GM21367 (cell line): ENCODE measurements at regions not wholly inside any gene's neighbourhood (a gene's known extent, or its start where the extent isn't known, plus 50 kb on each side); places are given as distances from the start of the nearest gene placed in this dataset.

Experiments used
- ATAC-seq: cut with Tn5 transposase; IDR thresholded peaks from one replicate; pipeline ENCODE4 v1.9.1; 2021; ENCODE audit not compliant: unreplicated experiment

GRCh38 chr11:128269466-128269865, 317.9 kb downstream of the ETS1 start:
- no peak for ATAC-seq

- ATAC-seq = no peak
Observed at GRCh38 chr11:128266893-128267292, 320.5 kb downstream of the ETS1 start.

- no peak for ATAC-seq
Observed at GRCh38 chr11:128262463-128263345, 324.7 kb downstream of the ETS1 start.

- no peak for ATAC-seq
Observed at GRCh38 chr11:128261011-128261421, 326.3 kb downstream of the ETS1 start.

GRCh38 chr11:128260398-128260797, 327.0 kb downstream of the ETS1 start:
- no peak for ATAC-seq

- no peak for ATAC-seq
Observed at GRCh38 chr11:128259816-128260215, 327.5 kb downstream of the ETS1 start.

- ATAC-seq = no peak
Observed at GRCh38 chr11:128254941-128255340, 332.4 kb downstream of the ETS1 start.

- no peak for ATAC-seq
Observed at GRCh38 chr11:128251140-128251539, 336.2 kb downstream of the ETS1 start.

- no peak for ATAC-seq
Observed at GRCh38 chr11:128250482-128250881, 336.9 kb downstream of the ETS1 start.

GRCh38 chr11:128246810-128247594, 340.4 kb downstream of the ETS1 start:
- ATAC-seq = no peak

- no peak for ATAC-seq
Observed at GRCh38 chr11:128246364-128246801, 341.0 kb downstream of the ETS1 start.

GRCh38 chr11:128244871-128245270, 342.5 kb downstream of the ETS1 start:
- no peak for ATAC-seq

GRCh38 chr11:128242451-128242850, 344.9 kb downstream of the ETS1 start:
- ATAC-seq = no peak

GRCh38 chr11:128240546-128240945, 346.8 kb downstream of the ETS1 start:
- no peak for ATAC-seq

GRCh38 chr11:128239306-128239705, 348.1 kb downstream of the ETS1 start:
- no peak for ATAC-seq

- no peak for ATAC-seq
Observed at GRCh38 chr11:128238521-128239265, 348.7 kb downstream of the ETS1 start.

- no peak for ATAC-seq
Observed at GRCh38 chr11:128236506-128237498, 350.6 kb downstream of the ETS1 start.

- no peak for ATAC-seq
Observed at GRCh38 chr11:128235958-128236357, 351.4 kb downstream of the ETS1 start.

GRCh38 chr11:128235426-128235825, 351.9 kb downstream of the ETS1 start:
- ATAC-seq = no peak

GRCh38 chr11:128234143-128234542, 353.2 kb downstream of the ETS1 start:
- no peak for ATAC-seq
